ENCODE measurements at regions not wholly inside any gene's neighbourhood (a gene's known extent, or its start where the extent isn't known, plus 50 kb on each side); places are given as distances from the start of the nearest gene placed in this dataset.
A peak's percentile ranks its signal among the peaks of the same experiment; 100 is the strongest.

DNA sequence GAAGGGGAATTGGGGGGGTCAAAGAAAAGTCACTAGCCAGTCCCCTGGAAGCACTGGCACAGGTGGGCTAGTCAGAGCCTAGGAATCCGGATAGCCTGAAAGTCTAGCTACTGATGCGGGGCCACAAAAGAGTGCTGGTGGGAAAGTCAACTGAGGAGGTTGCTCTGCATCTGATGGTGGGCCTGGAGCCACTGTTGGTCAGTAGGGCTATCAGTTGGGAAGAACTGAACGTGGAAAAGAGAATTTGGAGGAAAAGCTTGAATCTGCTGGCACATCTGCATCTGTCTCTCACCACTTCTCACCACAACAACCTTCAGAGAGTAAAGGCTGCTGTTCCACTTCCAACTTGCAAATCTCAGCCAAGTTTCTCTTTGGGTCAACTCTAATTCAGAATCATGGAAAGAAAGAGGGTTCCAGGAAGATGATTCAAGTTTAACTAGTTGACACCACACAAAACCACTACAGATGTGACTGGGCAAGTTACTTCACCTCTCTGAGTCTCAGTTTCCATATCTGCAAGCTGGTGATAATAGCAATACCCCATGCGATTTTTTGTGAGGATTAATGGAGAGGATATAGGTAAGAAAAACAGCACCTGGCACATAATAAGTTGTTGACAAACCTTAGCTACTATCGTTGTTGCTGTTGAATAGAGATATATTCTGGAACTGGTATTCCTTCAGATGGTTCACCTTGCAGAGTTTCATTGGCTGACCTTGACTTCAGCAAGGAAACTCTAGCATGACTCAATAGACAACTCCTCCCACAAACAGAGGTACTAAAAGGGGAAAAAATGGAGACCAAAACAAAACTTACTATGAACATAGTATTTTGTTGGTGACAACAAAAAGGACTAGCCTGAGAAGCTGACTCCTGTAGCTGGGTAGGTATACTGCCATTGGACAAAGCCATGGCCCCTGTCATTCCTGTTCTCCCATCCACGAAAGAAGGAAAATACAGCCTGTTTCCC lies 280.2 kb upstream of the STT3B start:
- Histone ChIP-seq H3K4me3 (no peak overlapping the region), H3K36me3 (no peaks in the 10 kb centered on the region), H3K4me1 (no peaks in the 10 kb centered on the region), H3K27me3 (ENCODE audit: low read depth) (no peaks in the 10 kb centered on the region), H3K9me3 (no peaks in the 10 kb centered on the region), H3K27ac (no peak overlapping the region)
- DNase-seq, result no peak
- TF ChIP-seq, protein P1, sequence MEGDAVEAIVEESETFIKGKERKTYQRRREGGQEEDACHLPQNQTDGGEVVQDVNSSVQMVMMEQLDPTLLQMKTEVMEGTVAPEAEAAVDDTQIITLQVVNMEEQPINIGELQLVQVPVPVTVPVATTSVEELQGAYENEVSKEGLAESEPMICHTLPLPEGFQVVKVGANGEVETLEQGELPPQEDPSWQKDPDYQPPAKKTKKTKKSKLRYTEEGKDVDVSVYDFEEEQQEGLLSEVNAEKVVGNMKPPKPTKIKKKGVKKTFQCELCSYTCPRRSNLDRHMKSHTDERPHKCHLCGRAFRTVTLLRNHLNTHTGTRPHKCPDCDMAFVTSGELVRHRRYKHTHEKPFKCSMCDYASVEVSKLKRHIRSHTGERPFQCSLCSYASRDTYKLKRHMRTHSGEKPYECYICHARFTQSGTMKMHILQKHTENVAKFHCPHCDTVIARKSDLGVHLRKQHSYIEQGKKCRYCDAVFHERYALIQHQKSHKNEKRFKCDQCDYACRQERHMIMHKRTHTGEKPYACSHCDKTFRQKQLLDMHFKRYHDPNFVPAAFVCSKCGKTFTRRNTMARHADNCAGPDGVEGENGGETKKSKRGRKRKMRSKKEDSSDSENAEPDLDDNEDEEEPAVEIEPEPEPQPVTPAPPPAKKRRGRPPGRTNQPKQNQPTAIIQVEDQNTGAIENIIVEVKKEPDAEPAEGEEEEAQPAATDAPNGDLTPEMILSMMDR (IDR thresholded peaks at IDR 0.05), result no peak
- intact Hi-C loops (cut with DNase I), result no loop called here
- no peak for ATAC-seq

DNA sequence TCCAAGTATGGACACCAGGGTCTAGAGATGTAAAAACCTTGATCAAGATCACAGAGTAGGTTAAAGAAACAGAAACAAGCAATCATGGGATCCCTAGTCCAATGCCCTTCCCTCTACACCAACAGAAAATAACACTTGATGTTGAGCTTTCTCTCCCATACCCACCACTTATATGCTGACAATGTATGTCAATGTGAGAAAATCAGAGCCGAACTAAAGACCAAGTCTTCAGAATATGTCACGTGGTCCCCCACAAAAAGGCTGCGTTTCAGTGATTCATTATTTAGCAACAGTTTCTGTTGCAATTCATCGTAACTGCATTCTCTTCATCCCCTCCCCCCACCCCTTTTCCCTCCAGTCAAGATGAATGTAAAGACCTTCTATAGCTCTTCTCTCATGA lies 278.9 kb upstream of the STT3B start:
- no peak for ATAC-seq

DNA sequence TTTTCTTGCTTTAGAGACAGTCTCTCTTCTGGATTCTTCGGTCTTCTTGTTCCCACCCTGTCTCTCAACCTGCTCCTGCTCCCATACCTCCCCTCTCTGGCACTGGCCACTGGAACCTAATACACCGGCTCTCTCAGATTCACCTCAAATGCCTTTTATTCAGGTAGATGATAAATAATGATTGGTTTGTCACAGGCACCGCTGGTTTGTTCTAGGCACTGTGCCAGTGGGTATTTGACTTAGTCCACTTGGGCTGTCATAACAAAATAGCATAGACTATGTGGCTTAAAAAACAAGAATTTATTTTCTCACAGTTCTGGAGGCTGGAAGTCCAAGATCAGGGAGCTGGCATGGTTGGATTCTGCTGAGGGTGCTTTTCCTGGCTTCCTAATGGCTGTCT lies 278.2 kb upstream of the STT3B start:
- no peaks in the 10 kb centered on the region for H3K4me1 ChIP-seq
- H3K27ac ChIP-seq, result no peak overlapping the region
- no peaks in the 10 kb centered on the region for H3K36me3 ChIP-seq
- no peaks in the 10 kb centered on the region for H3K9me3 ChIP-seq
- no peak overlapping the region for H3K4me3 ChIP-seq
- no peak for ATAC-seq
- DNase-seq, result no peak
- intact Hi-C loops (cut with DNase I), result no loop called here
- H3K27me3 ChIP-seq (ENCODE audit: low read depth), result no peaks in the 10 kb centered on the region
- TF ChIP-seq, protein P1 (IDR thresholded peaks at IDR 0.05), result no peak

More for the DNA sequence above, 278.9 kb upstream of the STT3B start:
- intact Hi-C loops (cut with DNase I), result no loop called here
- no peak for DNase-seq
- TF ChIP-seq, protein P1 (IDR thresholded peaks at IDR 0.05), result no peak
- Histone ChIP-seq H3K27ac (no peak overlapping the region), H3K4me3 (no peak overlapping the region), H3K9me3 (no peaks in the 10 kb centered on the region), H3K36me3 (no peaks in the 10 kb centered on the region), H3K4me1 (no peaks in the 10 kb centered on the region), H3K27me3 (ENCODE audit: low read depth) (no peaks in the 10 kb centered on the region)

DNA sequence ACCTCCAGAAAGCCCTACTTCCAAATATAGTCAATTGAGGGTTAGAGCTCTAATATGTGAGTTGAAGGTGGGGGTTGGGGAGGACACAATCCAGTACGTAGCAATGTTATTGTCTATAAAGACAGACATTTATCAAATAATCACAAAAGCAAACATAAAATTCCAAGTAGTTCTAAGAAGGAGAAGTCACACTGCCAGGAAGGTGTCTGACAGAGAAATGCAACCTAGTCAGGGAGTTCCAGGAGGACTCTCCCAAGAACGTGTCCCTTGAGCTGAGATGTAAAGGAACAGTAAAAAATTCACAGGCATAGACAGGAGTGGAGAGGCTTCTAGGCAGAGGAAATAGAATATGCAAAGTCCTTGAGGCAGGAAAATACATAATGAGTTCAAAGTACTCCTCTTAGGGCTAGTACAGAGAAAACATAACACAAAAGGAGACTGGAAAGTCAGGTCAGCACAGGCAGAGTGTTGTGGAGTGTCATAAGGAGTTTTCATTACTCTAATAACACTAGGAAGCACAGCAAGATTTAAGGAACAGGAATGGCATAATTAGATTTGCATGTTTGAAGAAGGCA lies 277.6 kb upstream of the STT3B start:
- Histone ChIP-seq H3K4me3 (no peak overlapping the region), H3K9me3 (no peaks in the 10 kb centered on the region), H3K27ac (no peak overlapping the region), H3K36me3 (no peaks in the 10 kb centered on the region), H3K4me1 (no peaks in the 10 kb centered on the region), H3K27me3 (ENCODE audit: low read depth) (no peaks in the 10 kb centered on the region)
- TF ChIP-seq, protein P1 (IDR thresholded peaks at IDR 0.05), result no peak
- intact Hi-C loops (cut with DNase I), result no loop called here
- ATAC-seq (peak; percentile 44 to 59), DNase-seq (no peak)

DNA sequence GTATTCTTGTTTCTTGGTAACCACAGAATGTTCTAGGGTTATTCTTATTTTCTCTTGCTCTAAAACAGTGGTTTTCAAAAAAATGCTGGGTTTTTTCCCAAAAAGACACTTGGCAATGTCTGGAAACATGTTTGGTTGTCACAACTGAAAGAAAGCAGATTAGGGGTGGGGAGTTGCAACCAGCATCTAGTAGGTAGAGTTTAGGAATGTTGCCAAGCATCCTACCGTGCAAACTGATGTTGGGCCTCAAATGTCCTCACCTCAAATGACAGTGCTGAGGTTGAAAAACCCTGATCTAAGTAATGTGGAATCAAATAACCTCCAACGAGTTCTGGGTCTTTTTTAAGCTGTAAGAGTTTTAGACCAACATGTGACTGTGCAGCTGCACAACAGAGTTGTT lies 270.5 kb upstream of the STT3B start:
- TF ChIP-seq, protein P1 (IDR thresholded peaks at IDR 0.05), result no peak
- DNase-seq, result no peak
- no peak overlapping the region for H3K27ac ChIP-seq
- no peaks in the 10 kb centered on the region for H3K9me3 ChIP-seq
- ATAC-seq, result no peak
- no peaks in the 10 kb centered on the region for H3K4me1 ChIP-seq
- intact Hi-C loops (cut with DNase I), result no loop called here
- H3K36me3 ChIP-seq, result no peaks in the 10 kb centered on the region
- H3K27me3 ChIP-seq (ENCODE audit: low read depth), result no peaks in the 10 kb centered on the region
- no peak overlapping the region for H3K4me3 ChIP-seq
